Natural killer cell (primary cell): ENCODE measurements at regions not wholly inside any gene's neighbourhood (a gene's known extent, or its start where the extent isn't known, plus 50 kb on each side); places are given as distances from the start of the nearest gene placed in this dataset.

ENCODE experiments used
- ATAC-seq, 3 donors: fragments of 150-1000 bp in 2 of 3; fragments of 200-7000 bp in 1 of 3; cut with Tn5 transposase; 1 replicate in 1 of 3; 2 replicates in 2 of 3; pipeline ENCODE4 v1.10.0; 2021; ENCODE audit warnings: mild to moderate bottlenecking in 2 of 3, moderate library complexity in 2 of 3
- DNase-seq, 2 donors: peaks; one replicate each; pipeline versions ENCODE4 v3.0.0 to v3.0.0-alpha.2; 2013 to 2021; ENCODE audit warnings: mixed read lengths in 1 of 2
- H3K27ac ChIP-seq: one replicate; pipeline ENCODE4 v1.5.1; 2013; ENCODE audit warnings: mild to moderate bottlenecking, low read length
- H3K27me3 ChIP-seq: one replicate; pipeline ENCODE4 v1.6.1; 2013; ENCODE audit warnings: low read length; ENCODE audit not compliant: control insufficient read depth, insufficient read depth
- H3K36me3 ChIP-seq: one replicate; pipeline ENCODE4 v1.6.1; 2013; ENCODE audit warnings: low read length; ENCODE audit not compliant: control insufficient read depth, insufficient read depth
- H3K4me1 ChIP-seq: one replicate; pipeline ENCODE4 v1.6.1; 2013; ENCODE audit warnings: low read length; ENCODE audit not compliant: control insufficient read depth, insufficient read depth
- H3K4me3 ChIP-seq: one replicate; pipeline ENCODE4 v1.5.1; 2013; ENCODE audit warnings: low read length
- H3K9me3 ChIP-seq: one replicate; pipeline ENCODE4 v1.6.1; 2013; ENCODE audit warnings: low read length; ENCODE audit not compliant: control insufficient read depth, insufficient read depth
- H3K27ac Mint-ChIP-seq, 2 donors: one replicate each; pipeline ENCODE4 v1.8.0; 2022; ENCODE audit warnings: mild to moderate bottlenecking in 2 of 2, mixed read lengths in 2 of 2, moderate library complexity in 1 of 2
- H3K27me3 Mint-ChIP-seq, 2 donors: one replicate each; pipeline ENCODE4 v1.8.0; 2022; ENCODE audit warnings: low read depth in 2 of 2, mixed read lengths in 2 of 2
- H3K36me3 Mint-ChIP-seq: one replicate; pipeline ENCODE4 v1.8.0; 2022; ENCODE audit warnings: mixed read lengths
- H3K4me1 Mint-ChIP-seq, 2 donors: one replicate each; pipeline ENCODE4 v1.8.0; 2022; ENCODE audit warnings: mixed read lengths in 2 of 2
- H3K4me3 Mint-ChIP-seq: one replicate; pipeline ENCODE4 v1.8.0; 2022; ENCODE audit warnings: mild to moderate bottlenecking, moderate library complexity, mixed read lengths
- H3K9me3 Mint-ChIP-seq, 2 donors: one replicate each; pipeline ENCODE4 v1.8.0; 2022; ENCODE audit warnings: mixed read lengths in 2 of 2
- CTCF ChIP-seq: fragments of 200-600 bp; IDR thresholded peaks from one replicate; pipeline ENCODE4 v1.8.0; 2022; ENCODE audit warnings: antibody characterized with exemption
- WGBS: methylation state at CpG from one replicate; pipeline ENCODE4 v1.1.7; 2013; ENCODE audit warnings: missing lambda C conversion rate; ENCODE audit not compliant: insufficient coverage; 5-methylcytosine and 5-hydroxymethylcytosine counted together
- intact Hi-C: fragments of 100-400 bp; cut with micrococcal nuclease; formaldehyde crosslinking; loops from one replicate; pipeline ENCODE4 v1.14.2; 2022

GRCh38 chr3:160143482-160143881 is 81.7 kb upstream of the C3orf80 start:
- Mint-ChIP-seq H3K9me3 (peaks cover 0 to 4% of the 10 kb centered on the region in 2 donors), H3K4me3 (no peak overlapping the region), H3K4me1 (no peaks in the 10 kb centered on the region), H3K27me3 (peaks cover 0 to 2% of the 10 kb centered on the region in 2 donors), H3K27ac (no peak overlapping the region), H3K36me3 (no peaks in the 10 kb centered on the region)
- Histone ChIP-seq H3K4me1 (no peaks in the 10 kb centered on the region), H3K27ac (no peak overlapping the region), H3K27me3 (no peaks in the 10 kb centered on the region), H3K4me3 (no peak overlapping the region), H3K36me3 (no peaks in the 10 kb centered on the region), H3K9me3 (no peaks in the 10 kb centered on the region)
- no peak for ATAC-seq
- 91% methylated on average over 2 of the region's 2 CpGs for WGBS
- intact Hi-C loops = no loop called here
- DNase-seq = no peak
- no peak for TF ChIP-seq CTCF

GRCh38 chr3:160150066-160150465 is 75.2 kb upstream of the C3orf80 start:
- no peaks in the 10 kb centered on the region for H3K36me3 Mint-ChIP-seq
- Histone ChIP-seq H3K4me3 (no peak overlapping the region), H3K27me3 (no peaks in the 10 kb centered on the region), H3K36me3 (no peaks in the 10 kb centered on the region), H3K27ac (no peak overlapping the region), H3K4me1 (no peaks in the 10 kb centered on the region), H3K9me3 (no peaks in the 10 kb centered on the region)
- no peak overlapping the region for H3K4me3 Mint-ChIP-seq
- peaks cover 0 to 5% of the 10 kb centered on the region in 2 donors for H3K27me3 Mint-ChIP-seq
- intact Hi-C loops = no loop called here
- no peak overlapping the region for H3K27ac Mint-ChIP-seq
- no peak for ATAC-seq
- H3K4me1 Mint-ChIP-seq = no peaks in the 10 kb centered on the region
- DNase-seq = no peak
- H3K9me3 Mint-ChIP-seq = peaks cover 0 to 2% of the 10 kb centered on the region in 2 donors
- WGBS = 95% methylated on average over 3 of the region's 3 CpGs
- TF ChIP-seq CTCF = no peak

GRCh38 chr3:160150525-160150924 is 74.7 kb upstream of the C3orf80 start:
- Histone ChIP-seq H3K27me3 (no peaks in the 10 kb centered on the region), H3K9me3 (no peaks in the 10 kb centered on the region), H3K27ac (no peak overlapping the region), H3K4me1 (no peaks in the 10 kb centered on the region), H3K36me3 (no peaks in the 10 kb centered on the region), H3K4me3 (no peak overlapping the region)
- DNase-seq (no peak), ATAC-seq (no peak)
- intact Hi-C loops = no loop called here
- Mint-ChIP-seq H3K4me1 (no peaks in the 10 kb centered on the region), H3K4me3 (no peak overlapping the region), H3K27ac (no peak overlapping the region), H3K9me3 (peaks cover 0 to 2% of the 10 kb centered on the region in 2 donors), H3K27me3 (peaks cover 0 to 5% of the 10 kb centered on the region in 2 donors), H3K36me3 (no peaks in the 10 kb centered on the region)
- TF ChIP-seq CTCF = no peak
- WGBS = 90% methylated on average over 2 of the region's 2 CpGs

GRCh38 chr3:160152638-160153037 is 72.6 kb upstream of the C3orf80 start:
- Mint-ChIP-seq H3K27ac (no peak overlapping the region), H3K4me3 (no peak overlapping the region), H3K4me1 (no peaks in the 10 kb centered on the region), H3K36me3 (no peaks in the 10 kb centered on the region), H3K27me3 (peaks cover 0 to 5% of the 10 kb centered on the region in 2 donors), H3K9me3 (no peaks in the 10 kb centered on the region)
- H3K4me1 ChIP-seq = no peaks in the 10 kb centered on the region
- 89% methylated on average over 6 of the region's 6 CpGs for WGBS
- no peaks in the 10 kb centered on the region for H3K9me3 ChIP-seq
- H3K27ac ChIP-seq = no peak overlapping the region
- H3K36me3 ChIP-seq = no peaks in the 10 kb centered on the region
- intact Hi-C loops = no loop called here
- ATAC-seq (no peak), DNase-seq (no peak)
- no peaks in the 10 kb centered on the region for H3K27me3 ChIP-seq
- H3K4me3 ChIP-seq = no peak overlapping the region
- no peak for TF ChIP-seq CTCF
